ENCODE measurements at regions not wholly inside any gene's neighbourhood (a gene's known extent, or its start where the extent isn't known, plus 50 kb on each side); places are given as distances from the start of the nearest gene placed in this dataset.
"Not testable (repeated sequence)": the region's sequence is repeated elsewhere in the genome, so short reads cannot be mapped to it uniquely, and the experiment has no call there.

DNA sequence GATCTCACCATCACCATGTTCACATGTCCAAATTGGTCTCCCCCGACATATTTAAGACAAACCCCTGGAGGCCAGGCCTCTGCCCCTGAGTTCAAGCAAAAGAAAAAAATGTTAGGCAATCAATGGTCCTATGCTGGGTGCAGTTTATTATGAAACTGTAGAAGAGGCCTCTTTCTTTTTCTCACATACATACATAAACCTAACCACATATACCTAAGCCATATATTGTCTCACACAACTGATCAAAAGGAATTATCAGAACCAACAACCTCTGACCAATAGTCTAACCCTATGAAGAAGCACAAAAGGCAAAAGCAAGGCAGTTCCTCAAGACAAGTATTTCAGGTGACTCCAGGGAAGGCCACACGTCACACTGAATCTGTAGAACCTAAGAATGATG lies 49.9 kb downstream of the ILRUN start:
- H3K9me3 ChIP-seq (ENCODE audit: control insufficient read depth, low read length): no peaks in the 10 kb centered on the region
- H3K27ac ChIP-seq: no peak overlapping the region
- H3K4me2 ChIP-seq (ENCODE audit: low read length): no peak overlapping the region
- no peak overlapping the region for H2AFZ ChIP-seq
- H3K79me2 ChIP-seq: peaks cover 53% of the 10 kb centered on the region
- H3K9ac ChIP-seq: no peak overlapping the region
- no peaks in the 10 kb centered on the region for H3K27me3 ChIP-seq (ENCODE audit: control insufficient read depth, insufficient read depth, low read length)
- peaks cover 4% of the 10 kb centered on the region for H3K4me1 ChIP-seq
- no peaks in the 10 kb centered on the region for H3K36me3 ChIP-seq (ENCODE audit: control insufficient read depth, insufficient read depth, low read length)
- no peak overlapping the region for H3K4me3 ChIP-seq (ENCODE audit: low read depth, low read length)
- TF ChIP-seq, protein P1, sequence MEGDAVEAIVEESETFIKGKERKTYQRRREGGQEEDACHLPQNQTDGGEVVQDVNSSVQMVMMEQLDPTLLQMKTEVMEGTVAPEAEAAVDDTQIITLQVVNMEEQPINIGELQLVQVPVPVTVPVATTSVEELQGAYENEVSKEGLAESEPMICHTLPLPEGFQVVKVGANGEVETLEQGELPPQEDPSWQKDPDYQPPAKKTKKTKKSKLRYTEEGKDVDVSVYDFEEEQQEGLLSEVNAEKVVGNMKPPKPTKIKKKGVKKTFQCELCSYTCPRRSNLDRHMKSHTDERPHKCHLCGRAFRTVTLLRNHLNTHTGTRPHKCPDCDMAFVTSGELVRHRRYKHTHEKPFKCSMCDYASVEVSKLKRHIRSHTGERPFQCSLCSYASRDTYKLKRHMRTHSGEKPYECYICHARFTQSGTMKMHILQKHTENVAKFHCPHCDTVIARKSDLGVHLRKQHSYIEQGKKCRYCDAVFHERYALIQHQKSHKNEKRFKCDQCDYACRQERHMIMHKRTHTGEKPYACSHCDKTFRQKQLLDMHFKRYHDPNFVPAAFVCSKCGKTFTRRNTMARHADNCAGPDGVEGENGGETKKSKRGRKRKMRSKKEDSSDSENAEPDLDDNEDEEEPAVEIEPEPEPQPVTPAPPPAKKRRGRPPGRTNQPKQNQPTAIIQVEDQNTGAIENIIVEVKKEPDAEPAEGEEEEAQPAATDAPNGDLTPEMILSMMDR (IDR thresholded peaks at IDR 0.05): no peak

DNA sequence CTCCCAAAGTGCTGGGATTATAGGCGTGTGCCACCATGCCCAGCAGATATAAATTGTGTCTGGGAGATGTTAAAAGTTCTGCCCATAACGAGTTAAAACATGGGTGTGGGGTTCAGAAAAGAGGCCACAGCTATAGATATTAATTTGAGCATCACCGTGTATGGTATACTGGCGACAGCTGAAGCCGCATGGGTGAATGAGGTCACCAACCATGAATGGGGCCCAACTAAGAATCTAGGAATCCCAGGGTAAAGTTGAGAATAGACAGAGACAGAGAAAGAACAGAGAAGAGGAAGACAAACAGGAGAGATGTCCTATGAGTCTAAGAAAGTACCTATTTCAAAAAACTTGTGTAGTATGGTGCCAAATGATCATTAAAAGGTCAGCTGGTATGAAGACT lies 50.9 kb downstream of the ILRUN start:
- Histone ChIP-seq H3K4me1 (no peaks in the 10 kb centered on the region), H3K36me3 (ENCODE audit: control insufficient read depth, insufficient read depth, low read length) (no peaks in the 10 kb centered on the region), H3K27me3 (ENCODE audit: control insufficient read depth, insufficient read depth, low read length) (no peaks in the 10 kb centered on the region), H3K4me3 (ENCODE audit: low read depth, low read length) (no peak overlapping the region), H3K79me2 (peaks cover 51% of the 10 kb centered on the region), H3K9me3 (ENCODE audit: control insufficient read depth, low read length) (no peaks in the 10 kb centered on the region), H3K4me2 (ENCODE audit: low read length) (no peak overlapping the region), H3K9ac (no peak overlapping the region), H3K27ac (no peak overlapping the region), H2AFZ (no peak overlapping the region)
- TF ChIP-seq, protein P1 (IDR thresholded peaks at IDR 0.05): no peak

DNA sequence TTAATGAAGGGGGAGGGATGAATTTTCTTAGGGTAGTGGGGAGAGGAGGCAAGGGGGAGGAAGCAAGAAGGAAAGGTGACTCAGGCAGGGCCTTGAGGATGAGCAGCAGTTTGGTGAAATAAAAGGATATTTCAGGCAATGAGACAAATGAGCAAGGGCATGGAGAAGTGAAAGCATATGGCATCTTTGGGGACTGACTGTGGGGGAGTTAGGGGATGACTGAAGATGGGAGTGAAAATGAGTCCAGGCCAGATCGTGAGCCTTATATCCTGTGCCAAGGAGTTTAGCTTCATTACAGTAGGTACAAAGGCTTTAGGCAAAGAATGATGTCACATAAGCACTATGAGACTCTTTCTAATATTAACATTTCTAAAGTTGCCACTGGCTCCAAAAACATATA lies 51.9 kb downstream of the ILRUN start:
- H3K4me2 ChIP-seq (ENCODE audit: low read length): no peak overlapping the region
- H3K27ac ChIP-seq: no peak overlapping the region
- H3K4me3 ChIP-seq (ENCODE audit: low read depth, low read length): no peak overlapping the region
- H3K9me3 ChIP-seq (ENCODE audit: control insufficient read depth, low read length): no peaks in the 10 kb centered on the region
- H3K9ac ChIP-seq: no peak overlapping the region
- no peak overlapping the region for H2AFZ ChIP-seq
- H3K79me2 ChIP-seq: peaks cover 51% of the 10 kb centered on the region
- TF ChIP-seq, protein P1 (IDR thresholded peaks at IDR 0.05): no peak
- no peaks in the 10 kb centered on the region for H3K36me3 ChIP-seq (ENCODE audit: control insufficient read depth, insufficient read depth, low read length)
- no peaks in the 10 kb centered on the region for H3K4me1 ChIP-seq
- no peaks in the 10 kb centered on the region for H3K27me3 ChIP-seq (ENCODE audit: control insufficient read depth, insufficient read depth, low read length)

DNA sequence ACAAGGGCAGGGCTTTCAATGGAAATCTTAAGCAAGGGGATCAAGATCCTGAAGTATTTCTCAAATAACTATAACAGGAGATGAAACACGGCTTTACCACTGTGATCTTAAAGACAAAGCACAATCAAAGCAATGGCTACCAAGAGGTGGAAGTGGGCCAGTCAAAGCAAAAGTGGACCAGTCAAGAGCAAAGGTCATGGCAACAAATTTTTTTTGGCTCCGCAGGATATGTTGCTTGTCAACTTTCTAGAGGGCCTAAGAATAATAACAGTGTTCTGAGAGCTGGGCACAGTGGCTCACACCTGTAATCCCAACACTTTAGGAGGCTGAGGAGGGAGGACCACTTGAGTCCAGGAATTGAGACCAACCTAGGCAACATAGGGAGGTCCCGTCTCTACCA lies 54.1 kb downstream of the ILRUN start:
- TF ChIP-seq, protein P1 (IDR thresholded peaks at IDR 0.05): no peak
- H3K36me3 ChIP-seq (ENCODE audit: control insufficient read depth, insufficient read depth, low read length): no peaks in the 10 kb centered on the region
- no peak overlapping the region for H2AFZ ChIP-seq
- no peak overlapping the region for H3K27ac ChIP-seq
- H3K9ac ChIP-seq: no peak overlapping the region
- H3K4me3 ChIP-seq (ENCODE audit: low read depth, low read length): no peak overlapping the region
- H3K27me3 ChIP-seq (ENCODE audit: control insufficient read depth, insufficient read depth, low read length): no peaks in the 10 kb centered on the region
- H3K9me3 ChIP-seq (ENCODE audit: control insufficient read depth, low read length): no peaks in the 10 kb centered on the region
- no peak overlapping the region for H3K4me2 ChIP-seq (ENCODE audit: low read length)
- H3K79me2 ChIP-seq: peaks cover 33% of the 10 kb centered on the region
- no peaks in the 10 kb centered on the region for H3K4me1 ChIP-seq

DNA sequence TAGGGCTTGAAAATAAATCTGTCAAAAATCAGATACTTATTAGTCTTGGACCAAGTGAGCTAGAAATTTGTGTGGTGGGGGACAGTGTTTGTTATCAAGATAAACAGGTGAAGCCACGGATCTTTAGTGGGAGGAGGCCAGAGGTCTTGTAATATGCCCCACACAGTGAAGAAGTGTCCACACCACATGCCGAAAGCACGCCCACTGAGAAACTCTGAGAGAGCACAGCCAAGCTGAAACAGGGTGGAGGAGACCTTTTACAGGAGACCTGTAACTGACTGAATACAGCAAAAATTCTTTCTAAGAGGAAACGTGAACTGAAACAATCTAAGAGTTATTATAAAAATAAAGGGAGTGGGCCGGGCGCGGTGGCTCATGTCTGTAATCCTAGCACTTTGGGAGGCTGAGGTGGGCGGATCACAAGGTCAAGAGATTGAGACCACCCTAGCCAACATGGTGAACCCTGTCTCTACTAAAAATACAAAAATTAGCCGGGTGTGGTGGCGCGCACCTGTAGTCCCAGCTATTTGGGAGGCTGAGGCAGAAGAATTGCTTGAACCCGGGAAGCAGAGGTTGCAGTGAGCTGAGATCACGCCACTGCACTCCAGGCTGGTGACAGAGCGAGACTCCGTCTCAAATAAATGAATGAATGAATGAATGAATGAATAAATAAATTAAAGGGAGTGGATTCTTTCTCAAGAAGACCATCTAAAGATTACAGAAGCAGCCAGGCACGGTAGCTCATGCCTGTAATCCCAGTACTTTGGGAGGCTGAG lies 56.3 kb downstream of the ILRUN start:
- H3K4me3 ChIP-seq (ENCODE audit: low read depth, low read length); H3K4me1 ChIP-seq; H3K9me3 ChIP-seq (ENCODE audit: control insufficient read depth, low read length); H2AFZ ChIP-seq; H3K36me3 ChIP-seq (ENCODE audit: control insufficient read depth, insufficient read depth, low read length); H3K27me3 ChIP-seq (ENCODE audit: control insufficient read depth, insufficient read depth, low read length); H3K4me2 ChIP-seq (ENCODE audit: low read length); H3K27ac ChIP-seq; H3K9ac ChIP-seq: not testable (repeated sequence)
- peaks cover 22% of the 10 kb centered on the region for H3K79me2 ChIP-seq

Measured in parathyroid adenoma (tissue), 2 donors.